ENCODE measurements at regions not wholly inside any gene's neighbourhood (a gene's known extent, or its start where the extent isn't known, plus 50 kb on each side); places are given as distances from the start of the nearest gene placed in this dataset.

DNA sequence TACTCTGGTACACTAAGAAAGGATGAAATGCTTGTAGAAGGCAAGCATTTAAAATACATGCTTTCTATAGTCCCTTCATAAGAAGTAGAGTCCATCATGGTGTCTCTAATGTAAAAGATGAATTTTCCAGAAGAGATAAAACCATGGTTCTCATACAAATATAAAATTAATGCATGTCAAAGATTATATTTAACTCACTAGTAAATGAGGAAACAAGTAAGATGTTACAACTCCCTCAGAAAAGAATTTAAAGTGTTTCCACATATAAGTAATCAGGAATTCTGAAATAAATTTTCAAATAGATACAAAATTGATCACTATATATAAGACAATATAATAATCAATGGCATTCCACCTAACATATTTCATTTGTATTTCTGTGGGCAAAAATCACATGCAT lies 570.3 kb upstream of the CCDC54 start:
- ATAC-seq (no peak), DNase-seq (ENCODE audit: low spot score) (no peak)
- Mint-ChIP-seq H3K4me1 (no peaks in the 10 kb centered on the region), H3K9me3 (no peaks in the 10 kb centered on the region), H3K36me3 (ENCODE audit: low read depth) (no peaks in the 10 kb centered on the region), H3K4me3 (no peak overlapping the region), H3K27me3 (ENCODE audit: insufficient read depth, low read depth, poor library complexity) (peaks cover 2% of the 10 kb centered on the region), H3K27ac (no peak overlapping the region)
- no peak overlapping the region for H2AFZ ChIP-seq
- H3K4me3 ChIP-seq = no peak overlapping the region
- H3K9me2 ChIP-seq (ENCODE audit: insufficient read depth) = peaks cover 2% of the 10 kb centered on the region; the same call in 1 of the 2 replicates
- H3F3A ChIP-seq (replicated peaks; ENCODE audit: low read depth) = no peaks in the 10 kb centered on the region
- no peaks in the 10 kb centered on the region for H3K79me2 ChIP-seq (replicated peaks; ENCODE audit: insufficient read depth)
- no peak overlapping the region for H3K27ac ChIP-seq (ENCODE audit: low read depth)
- no peak for TF ChIP-seq STAT1 (IDR thresholded peaks at IDR 0.05; ENCODE audit: unreplicated experiment)
- TF ChIP-seq EZH2phosphoT487 (IDR thresholded peaks at IDR 0.05; ENCODE audit: unreplicated experiment) = no peak
- no peak for TF ChIP-seq JUNB (IDR thresholded peaks at IDR 0.05; ENCODE audit: unreplicated experiment)
- no peak for TF ChIP-seq EZH2 (IDR thresholded peaks at IDR 0.05; ENCODE audit: low read depth, unreplicated experiment)
- no peak for TF ChIP-seq POLR2AphosphoS5 (IDR thresholded peaks at IDR 0.05; ENCODE audit: low read depth)
- no peak for TF ChIP-seq NANOG (IDR thresholded peaks at IDR 0.05; ENCODE audit: borderline replicate concordance)
- no peaks in the 10 kb centered on the region for H3K27me3 ChIP-seq (ENCODE audit: insufficient read depth)
- no peak overlapping the region for H3K4me2 ChIP-seq
- no peaks in the 10 kb centered on the region for H4K20me1 ChIP-seq (replicated peaks; ENCODE audit: insufficient read depth)
- no peaks in the 10 kb centered on the region for H3K4me1 ChIP-seq (ENCODE audit: insufficient read depth)
- H3K36me3 ChIP-seq (ENCODE audit: insufficient read depth) = no peaks in the 10 kb centered on the region

DNA sequence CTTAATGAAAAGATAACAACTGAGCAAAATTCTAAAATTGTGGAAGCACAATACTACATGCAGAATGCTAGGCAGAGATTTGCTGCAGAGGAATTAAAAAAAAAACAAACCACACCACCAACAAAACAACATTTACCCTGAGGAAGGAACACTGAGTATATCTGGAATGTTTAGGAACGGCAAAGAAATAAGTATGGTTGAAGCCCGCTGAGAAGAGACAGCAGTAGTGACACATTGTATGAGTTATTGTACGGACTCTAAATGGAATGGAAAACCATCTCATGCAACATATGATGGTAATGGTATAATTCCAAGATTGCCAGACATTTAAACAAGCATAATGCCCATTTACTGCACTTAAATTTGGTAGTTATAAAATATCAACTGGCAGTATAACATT lies 568.2 kb upstream of the CCDC54 start:
- H3K27me3 Mint-ChIP-seq (ENCODE audit: insufficient read depth, low read depth, poor library complexity) = peaks cover 2% of the 10 kb centered on the region
- no peak overlapping the region for H3K27ac Mint-ChIP-seq
- H3K27me3 ChIP-seq (ENCODE audit: insufficient read depth) = no peaks in the 10 kb centered on the region
- ATAC-seq (no peak), DNase-seq (ENCODE audit: low spot score) (no peak)
- H3F3A ChIP-seq (replicated peaks; ENCODE audit: low read depth) = no peaks in the 10 kb centered on the region
- no peaks in the 10 kb centered on the region for H3K4me1 ChIP-seq (ENCODE audit: insufficient read depth)
- H2AFZ ChIP-seq = no peak overlapping the region
- H3K4me3 ChIP-seq = no peak overlapping the region
- no peak overlapping the region for H3K4me3 Mint-ChIP-seq
- no peaks in the 10 kb centered on the region for H3K36me3 Mint-ChIP-seq (ENCODE audit: low read depth)
- H3K4me2 ChIP-seq = no peak overlapping the region
- H3K9me2 ChIP-seq (ENCODE audit: insufficient read depth) = peaks cover 6% of the 10 kb centered on the region; the same call in 1 of the 2 replicates
- H3K79me2 ChIP-seq (replicated peaks; ENCODE audit: insufficient read depth) = no peaks in the 10 kb centered on the region
- no peak overlapping the region for H3K27ac ChIP-seq (ENCODE audit: low read depth)
- no peaks in the 10 kb centered on the region for H3K4me1 Mint-ChIP-seq
- H3K9me3 Mint-ChIP-seq = no peaks in the 10 kb centered on the region
- H3K36me3 ChIP-seq (ENCODE audit: insufficient read depth) = no peaks in the 10 kb centered on the region
- H4K20me1 ChIP-seq (replicated peaks; ENCODE audit: insufficient read depth) = no peaks in the 10 kb centered on the region
- TF ChIP-seq, protein P1, sequence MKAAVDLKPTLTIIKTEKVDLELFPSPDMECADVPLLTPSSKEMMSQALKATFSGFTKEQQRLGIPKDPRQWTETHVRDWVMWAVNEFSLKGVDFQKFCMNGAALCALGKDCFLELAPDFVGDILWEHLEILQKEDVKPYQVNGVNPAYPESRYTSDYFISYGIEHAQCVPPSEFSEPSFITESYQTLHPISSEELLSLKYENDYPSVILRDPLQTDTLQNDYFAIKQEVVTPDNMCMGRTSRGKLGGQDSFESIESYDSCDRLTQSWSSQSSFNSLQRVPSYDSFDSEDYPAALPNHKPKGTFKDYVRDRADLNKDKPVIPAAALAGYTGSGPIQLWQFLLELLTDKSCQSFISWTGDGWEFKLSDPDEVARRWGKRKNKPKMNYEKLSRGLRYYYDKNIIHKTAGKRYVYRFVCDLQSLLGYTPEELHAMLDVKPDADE (IDR thresholded peaks at IDR 0.05) = no peak
- TF ChIP-seq NANOG (IDR thresholded peaks at IDR 0.05; ENCODE audit: borderline replicate concordance) = no peak
- no peak for TF ChIP-seq ZNF114 (CRISPR knock-in tag; IDR thresholded peaks at IDR 0.05)
- no peak for TF ChIP-seq CREB1 (CRISPR knock-in tag; IDR thresholded peaks at IDR 0.05; ENCODE audit: low read depth)
- TF ChIP-seq, protein P2, sequence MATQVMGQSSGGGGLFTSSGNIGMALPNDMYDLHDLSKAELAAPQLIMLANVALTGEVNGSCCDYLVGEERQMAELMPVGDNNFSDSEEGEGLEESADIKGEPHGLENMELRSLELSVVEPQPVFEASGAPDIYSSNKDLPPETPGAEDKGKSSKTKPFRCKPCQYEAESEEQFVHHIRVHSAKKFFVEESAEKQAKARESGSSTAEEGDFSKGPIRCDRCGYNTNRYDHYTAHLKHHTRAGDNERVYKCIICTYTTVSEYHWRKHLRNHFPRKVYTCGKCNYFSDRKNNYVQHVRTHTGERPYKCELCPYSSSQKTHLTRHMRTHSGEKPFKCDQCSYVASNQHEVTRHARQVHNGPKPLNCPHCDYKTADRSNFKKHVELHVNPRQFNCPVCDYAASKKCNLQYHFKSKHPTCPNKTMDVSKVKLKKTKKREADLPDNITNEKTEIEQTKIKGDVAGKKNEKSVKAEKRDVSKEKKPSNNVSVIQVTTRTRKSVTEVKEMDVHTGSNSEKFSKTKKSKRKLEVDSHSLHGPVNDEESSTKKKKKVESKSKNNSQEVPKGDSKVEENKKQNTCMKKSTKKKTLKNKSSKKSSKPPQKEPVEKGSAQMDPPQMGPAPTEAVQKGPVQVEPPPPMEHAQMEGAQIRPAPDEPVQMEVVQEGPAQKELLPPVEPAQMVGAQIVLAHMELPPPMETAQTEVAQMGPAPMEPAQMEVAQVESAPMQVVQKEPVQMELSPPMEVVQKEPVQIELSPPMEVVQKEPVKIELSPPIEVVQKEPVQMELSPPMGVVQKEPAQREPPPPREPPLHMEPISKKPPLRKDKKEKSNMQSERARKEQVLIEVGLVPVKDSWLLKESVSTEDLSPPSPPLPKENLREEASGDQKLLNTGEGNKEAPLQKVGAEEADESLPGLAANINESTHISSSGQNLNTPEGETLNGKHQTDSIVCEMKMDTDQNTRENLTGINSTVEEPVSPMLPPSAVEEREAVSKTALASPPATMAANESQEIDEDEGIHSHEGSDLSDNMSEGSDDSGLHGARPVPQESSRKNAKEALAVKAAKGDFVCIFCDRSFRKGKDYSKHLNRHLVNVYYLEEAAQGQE (IDR thresholded peaks at IDR 0.05; ENCODE audit: unreplicated experiment) = no peak
- no peak for TF ChIP-seq STAT1 (IDR thresholded peaks at IDR 0.05; ENCODE audit: unreplicated experiment)
- TF ChIP-seq, protein P3, sequence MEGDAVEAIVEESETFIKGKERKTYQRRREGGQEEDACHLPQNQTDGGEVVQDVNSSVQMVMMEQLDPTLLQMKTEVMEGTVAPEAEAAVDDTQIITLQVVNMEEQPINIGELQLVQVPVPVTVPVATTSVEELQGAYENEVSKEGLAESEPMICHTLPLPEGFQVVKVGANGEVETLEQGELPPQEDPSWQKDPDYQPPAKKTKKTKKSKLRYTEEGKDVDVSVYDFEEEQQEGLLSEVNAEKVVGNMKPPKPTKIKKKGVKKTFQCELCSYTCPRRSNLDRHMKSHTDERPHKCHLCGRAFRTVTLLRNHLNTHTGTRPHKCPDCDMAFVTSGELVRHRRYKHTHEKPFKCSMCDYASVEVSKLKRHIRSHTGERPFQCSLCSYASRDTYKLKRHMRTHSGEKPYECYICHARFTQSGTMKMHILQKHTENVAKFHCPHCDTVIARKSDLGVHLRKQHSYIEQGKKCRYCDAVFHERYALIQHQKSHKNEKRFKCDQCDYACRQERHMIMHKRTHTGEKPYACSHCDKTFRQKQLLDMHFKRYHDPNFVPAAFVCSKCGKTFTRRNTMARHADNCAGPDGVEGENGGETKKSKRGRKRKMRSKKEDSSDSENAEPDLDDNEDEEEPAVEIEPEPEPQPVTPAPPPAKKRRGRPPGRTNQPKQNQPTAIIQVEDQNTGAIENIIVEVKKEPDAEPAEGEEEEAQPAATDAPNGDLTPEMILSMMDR (conservative IDR thresholded peaks at IDR 0.05; ENCODE audit: low read depth in 2 of 2) = no peak
- TF ChIP-seq JUNB (IDR thresholded peaks at IDR 0.05; ENCODE audit: unreplicated experiment) = no peak
- no peak for TF ChIP-seq EZH2 (IDR thresholded peaks at IDR 0.05; ENCODE audit: low read depth, unreplicated experiment)
- no peak for TF ChIP-seq EZH2phosphoT487 (IDR thresholded peaks at IDR 0.05; ENCODE audit: unreplicated experiment)

Measured in GM23338 (cell line).